Endothelial cell of umbilical vein (primary cell): ENCODE measurements at regions not wholly inside any gene's neighbourhood (a gene's known extent, or its start where the extent isn't known, plus 50 kb on each side); places are given as distances from the start of the nearest gene placed in this dataset.

Experiments
- BruUV-seq: library from RNA; stranded (reverse); fragments of 400-500 nt; replicated peaks from 2 replicates; lab custom pipeline; 2021; lab: Mats Ljungman, UMichigan
- CTCF ChIA-PET: fragments of 300-600, 350-600 bp; sonication (Branson Sonifier 250); formaldehyde crosslinking; loops from one replicate; lab custom pipeline; 2021; ENCODE audit warnings: antibody characterized with exemption, inconsistent platforms; lab: Charles Lee
- POLR2A ChIA-PET: fragments of 300-600, 350-600 bp; sonication (Branson Sonifier 250); formaldehyde crosslinking; loops from one replicate; lab custom pipeline; 2021; ENCODE audit warnings: antibody characterized with exemption, inconsistent platforms; lab: Charles Lee
- DNase-seq: peaks from one replicate; pipeline ENCODE4 v3.0.0-alpha.2; 2011; ENCODE audit warnings: low read depth, low spot score
- FAIRE-seq: peaks from 2 replicates; lab custom pipeline; 2011; peaks lifted over from hg19 to GRCh38; lab: Jason Lieb, UNC
- H2AFZ ChIP-seq: 2 replicates; pipeline ENCODE4 v1.6.0; 2012; ENCODE audit warnings: low read depth, low read length, control low read depth, inconsistent platforms
- H3K27ac ChIP-seq: 2 replicates; pipeline ENCODE4 v1.5.1; 2011; ENCODE audit warnings: low read depth, mild to moderate bottlenecking, control low read depth, low read length, moderate library complexity; ENCODE audit not compliant: insufficient read depth
- H3K27me3 ChIP-seq, 2 experiments: 2 replicates each; pipeline versions ENCODE4 v1.6.0 to v1.6.1; 2011; ENCODE audit warnings: low read length in 2 of 2, mixed read lengths in 1 of 2; ENCODE audit not compliant: control insufficient read depth in 2 of 2, insufficient read depth in 2 of 2
- H3K36me3 ChIP-seq, 2 experiments: 2 replicates in 1 of 2; 3 replicates in 1 of 2; pipeline ENCODE4 v1.5.1; 2011; ENCODE audit warnings: low read length in 2 of 2, mild to moderate bottlenecking in 1 of 2, moderate library complexity in 1 of 2; ENCODE audit not compliant: control insufficient read depth in 2 of 2, insufficient read depth in 2 of 2; ENCODE audit errors: extremely low read depth in 1 of 2
- H3K4me1 ChIP-seq: 3 replicates; pipeline ENCODE4 v1.5.1; 2011; ENCODE audit warnings: mild to moderate bottlenecking, low read length; ENCODE audit not compliant: control insufficient read depth, insufficient read depth; ENCODE audit errors: extremely low read depth
- H3K4me2 ChIP-seq: 2 replicates; pipeline ENCODE4 v1.6.1; 2011; ENCODE audit warnings: low read length, control low read depth, mixed read lengths; ENCODE audit not compliant: insufficient read depth
- H3K4me3 ChIP-seq, 3 experiments: fragments of 200-600 bp in 1 of 3; sonication (generic), shearing (Covaris generic) in 1 of 3; replicated peaks in 1 of 3; 2 replicates each; pipeline ENCODE4 v1.5.1; 2011 to 2016; ENCODE audit warnings: control low read depth in 3 of 3, low read length in 3 of 3, mild to moderate bottlenecking in 2 of 3, inconsistent platforms in 1 of 3, low read depth in 1 of 3, moderate library complexity in 1 of 3; ENCODE audit not compliant: insufficient read depth in 1 of 3
- H3K79me2 ChIP-seq: 2 replicates; pipeline ENCODE4 v1.6.0; 2012; ENCODE audit warnings: low read length, inconsistent platforms; ENCODE audit not compliant: control insufficient read depth, insufficient read depth
- H3K9ac ChIP-seq: replicated peaks from 2 replicates; pipeline ENCODE3; 2011; ENCODE audit warnings: low read length, control low read depth; ENCODE audit not compliant: insufficient read depth; ENCODE audit errors: extremely low read depth
- H3K9me1 ChIP-seq: replicated peaks from 3 replicates; pipeline ENCODE4 v1.6.0; 2011; ENCODE audit warnings: mild to moderate bottlenecking, low read length; ENCODE audit not compliant: control insufficient read depth, insufficient read depth; ENCODE audit errors: extremely low read depth
- H3K9me3 ChIP-seq: replicated peaks from 2 replicates; pipeline ENCODE4 v1.5.1; 2012; ENCODE audit warnings: low read length, inconsistent platforms; ENCODE audit not compliant: control insufficient read depth, insufficient read depth
- H4K20me1 ChIP-seq: replicated peaks from 2 replicates; pipeline ENCODE3; 2011; ENCODE audit warnings: mild to moderate bottlenecking, low read length; ENCODE audit not compliant: control insufficient read depth, insufficient read depth; ENCODE audit errors: extremely low read depth
- CTCF ChIP-seq, 2 donors: IDR thresholded peaks; 1 replicate in 1 of 2; 2 replicates in 1 of 2; pipeline ENCODE4 v1.5.1; 2011; ENCODE audit warnings: low read length in 2 of 2, mild to moderate bottlenecking in 2 of 2, moderate library complexity in 2 of 2, control low read depth in 1 of 2, inconsistent platforms in 1 of 2, low read depth in 1 of 2; ENCODE audit not compliant: insufficient read depth in 1 of 2; ENCODE audit errors: extremely low read depth in 1 of 2
- EZH2 ChIP-seq: IDR thresholded peaks from 2 replicates; pipeline ENCODE4 v1.6.1; 2012; ENCODE audit warnings: borderline replicate concordance, low read depth, mild to moderate bottlenecking, moderate library complexity, low read length, inconsistent platforms; ENCODE audit not compliant: severe bottlenecking
- FOS ChIP-seq: IDR thresholded peaks from 2 replicates; pipeline ENCODE4 v1.6.1; 2011; ENCODE audit warnings: mild to moderate bottlenecking, low read length, moderate library complexity, borderline replicate concordance; ENCODE audit not compliant: insufficient read depth
- GATA2 ChIP-seq: IDR thresholded peaks from 2 replicates; pipeline ENCODE4 v1.7.0; 2011; ENCODE audit warnings: low read depth, mild to moderate bottlenecking, moderate library complexity, mixed read lengths, low read length; ENCODE audit not compliant: insufficient read length, insufficient read depth
- JUN ChIP-seq: IDR thresholded peaks from 2 replicates; pipeline ENCODE4 v1.6.1; 2011; ENCODE audit warnings: borderline replicate concordance, low read depth; ENCODE audit not compliant: insufficient read length, insufficient read depth
- MAX ChIP-seq: IDR thresholded peaks from 2 replicates; pipeline ENCODE4 v1.6.1; 2011; ENCODE audit not compliant: insufficient read depth, insufficient read length
- MYC ChIP-seq: IDR thresholded peaks from one replicate; pipeline ENCODE4 v1.6.1; 2011; ENCODE audit warnings: mild to moderate bottlenecking, low read depth, low read length
- POLR2A ChIP-seq: IDR thresholded peaks from 2 replicates; pipeline ENCODE4 v1.6.1; 2012; ENCODE audit warnings: low read depth, mild to moderate bottlenecking, control low read depth, low read length
- POLR2AphosphoS5 ChIP-seq: IDR thresholded peaks from 2 replicates; pipeline ENCODE4 v1.6.1; 2012; ENCODE audit warnings: low read depth, mild to moderate bottlenecking, control low read depth, low read length, moderate library complexity; ENCODE audit not compliant: insufficient read depth
- dilution Hi-C: fragments of 300-500 bp; cut with MboI; formaldehyde crosslinking; loops from one replicate; pipeline ENCODE4 v1.15.0; 2019; ENCODE audit warnings: low sequenced_read_pairs; ENCODE audit not compliant: extremely low pct_ligation_motif_present
- intact Hi-C: fragments of 100-400 bp; cut with micrococcal nuclease; formaldehyde crosslinking; loops from one replicate; pipeline ENCODE4 v1.10.0; 2022

GRCh38 chr4:104123021-104123420 is 371.7 kb downstream of the CXXC4 start:
- FAIRE-seq: no peak
- ChIA-PET POLR2A (no interaction called here), CTCF (no interaction called here)
- Histone ChIP-seq H3K79me2 (no peaks in the 10 kb centered on the region), H3K27me3 (no peaks in the 10 kb centered on the region), H3K27ac (no peak overlapping the region), H3K9ac (no peak overlapping the region), H3K4me2 (no peak overlapping the region), H3K9me1 (no peaks in the 10 kb centered on the region), H4K20me1 (no peaks in the 10 kb centered on the region), H3K4me1 (no peaks in the 10 kb centered on the region), H3K4me3 (no peak overlapping the region), H2AFZ (no peak overlapping the region), H3K9me3 (no peaks in the 10 kb centered on the region), H3K36me3 (no peaks in the 10 kb centered on the region)
- DNase-seq: no peak
- intact Hi-C loops: no loop called here
- no TSS peak for BruUV-seq
- TF ChIP-seq EZH2 (no peak), MAX (no peak), GATA2 (no peak), MYC (no peak), POLR2AphosphoS5 (no peak), POLR2A (no peak), FOS (no peak), JUN (no peak), CTCF (IDR thresholded peaks at IDR 0.05; ENCODE audit: extremely low read depth in 1 of 2, insufficient read depth in 1 of 2, low read depth in 1 of 2, low read length in 2 of 2) (no peak)
- dilution Hi-C loops: no loop called here
